Uterus (tissue), 2 donors: ENCODE measurements at regions not wholly inside any gene's neighbourhood (a gene's known extent, or its start where the extent isn't known, plus 50 kb on each side); places are given as distances from the start of the nearest gene placed in this dataset.

Source experiments
- CTCF ChIP-seq, 4 experiments: fragments of 200-600 bp in 2 of 4; fragments of 450-650 bp in 2 of 4; sonication (generic) in 2 of 4; IDR thresholded peaks; one replicate each; pipeline ENCODE4 v1.5.1; 2016 to 2019; ENCODE audit warnings: antibody characterized with exemption in 4 of 4, mild to moderate bottlenecking in 2 of 4, moderate library complexity in 1 of 4
- POLR2A ChIP-seq, 2 donors: fragments of 450-650 bp; IDR thresholded peaks; one replicate each; pipeline ENCODE4 v1.6.1; 2016; ENCODE audit warnings: antibody characterized with exemption in 2 of 2, mild to moderate bottlenecking in 1 of 2, moderate library complexity in 1 of 2

- TF ChIP-seq CTCF (IDR thresholded peaks at IDR 0.05) (no peak), POLR2A (IDR thresholded peaks at IDR 0.05) (no peak)
Measured at GRCh38 chr5:60533789-60534188, 166.2 kb downstream of the DEPDC1B start.
